ENCODE measurements at regions not wholly inside any gene's neighbourhood (a gene's known extent, or its start where the extent isn't known, plus 50 kb on each side); places are given as distances from the start of the nearest gene placed in this dataset.

- TF ChIP-seq CTCF (IDR thresholded peaks at IDR 0.05): no peak
- no peak for TF ChIP-seq POLR2A (IDR thresholded peaks at IDR 0.05)
Observed at GRCh38 chr12:78396538-78396937, 468.0 kb upstream of the SYT1 start.
